NCI-H526 (cell line): ENCODE measurements at regions not wholly inside any gene's neighbourhood (a gene's known extent, or its start where the extent isn't known, plus 50 kb on each side); places are given as distances from the start of the nearest gene placed in this dataset.
"Not testable (repeated sequence)": the region's sequence is repeated elsewhere in the genome, so short reads cannot be mapped to it uniquely, and the experiment has no call there.

Source experiments
- DNase-seq, 2 experiments: peaks; one replicate each; lab custom pipeline; 2025; lab: John Stamatoyannopoulos, UW

DNA sequence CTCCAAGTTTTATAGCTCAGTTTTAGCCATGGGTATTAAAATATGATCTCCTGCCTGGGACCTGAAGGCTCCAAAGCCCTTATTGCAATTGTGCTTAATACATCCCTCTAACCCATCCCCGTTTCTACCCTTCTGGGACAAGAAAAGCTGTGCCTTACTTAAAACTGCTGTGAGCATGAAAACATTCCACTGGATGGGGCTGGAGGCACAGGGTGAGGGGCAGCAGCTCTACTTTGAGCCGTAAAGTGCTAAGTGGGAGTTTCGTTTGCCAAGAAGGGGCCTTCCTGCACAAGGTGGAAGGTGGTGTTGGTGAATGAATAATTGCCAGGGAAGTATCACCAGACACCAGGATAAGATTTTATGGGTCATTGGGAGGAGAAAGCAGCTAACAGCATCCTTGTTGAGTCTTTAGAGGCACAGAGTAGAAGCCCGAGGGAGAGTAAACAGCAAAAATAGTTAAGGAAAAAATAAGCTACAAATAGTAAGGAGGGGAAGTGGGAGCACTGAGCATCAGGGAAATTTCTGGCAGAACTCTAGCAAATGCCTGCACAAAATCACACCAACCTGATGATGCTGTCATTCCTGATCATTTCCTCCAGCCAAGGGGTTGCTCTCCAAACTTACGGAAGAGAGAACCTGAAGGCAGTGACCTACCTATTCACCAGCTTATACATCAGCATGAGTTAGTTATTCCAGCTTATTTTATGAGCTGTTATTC is 218.4 kb downstream of the MREG start:
- no peak for DNase-seq

DNA sequence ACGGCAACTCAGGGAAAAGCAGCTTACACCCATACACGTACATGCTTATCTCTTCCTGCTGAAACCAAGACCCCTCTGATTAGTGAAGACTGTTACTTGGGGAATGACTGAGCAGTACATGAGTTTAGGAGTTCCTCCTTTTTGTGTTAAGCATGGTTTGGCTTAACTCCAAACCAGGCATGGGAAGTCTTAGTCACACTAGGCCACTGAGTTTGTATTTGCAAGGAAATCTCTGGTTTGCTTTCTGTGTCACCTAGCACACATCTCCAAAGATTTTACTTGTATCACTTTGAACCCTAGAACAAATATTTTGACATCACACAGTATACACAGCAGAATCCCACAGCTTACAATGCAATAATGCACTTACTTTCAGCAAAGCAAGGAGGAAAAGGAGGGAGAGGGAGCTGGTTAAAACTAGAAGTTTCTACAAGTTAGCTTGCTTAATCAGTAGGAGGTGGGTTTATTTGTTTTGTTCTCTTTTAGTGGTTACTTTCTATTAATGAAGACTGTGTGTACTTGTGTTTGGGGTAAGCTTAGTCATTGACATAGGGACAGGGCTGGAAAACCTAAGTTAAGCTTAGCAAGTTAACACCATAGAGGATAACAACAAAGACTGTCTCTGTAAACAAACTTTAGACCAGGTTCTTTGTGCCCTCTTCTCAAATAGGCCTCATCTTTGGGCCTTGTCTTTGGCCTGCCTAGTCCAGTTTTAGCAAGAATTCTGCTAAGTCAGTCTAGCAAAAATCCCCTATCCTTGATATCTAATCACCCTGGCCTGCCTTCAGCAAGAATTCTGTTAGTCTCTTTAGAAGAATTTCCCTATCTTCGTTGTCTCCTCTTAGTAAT is 219.4 kb downstream of the MREG start:
- DNase-seq = no peak

DNA sequence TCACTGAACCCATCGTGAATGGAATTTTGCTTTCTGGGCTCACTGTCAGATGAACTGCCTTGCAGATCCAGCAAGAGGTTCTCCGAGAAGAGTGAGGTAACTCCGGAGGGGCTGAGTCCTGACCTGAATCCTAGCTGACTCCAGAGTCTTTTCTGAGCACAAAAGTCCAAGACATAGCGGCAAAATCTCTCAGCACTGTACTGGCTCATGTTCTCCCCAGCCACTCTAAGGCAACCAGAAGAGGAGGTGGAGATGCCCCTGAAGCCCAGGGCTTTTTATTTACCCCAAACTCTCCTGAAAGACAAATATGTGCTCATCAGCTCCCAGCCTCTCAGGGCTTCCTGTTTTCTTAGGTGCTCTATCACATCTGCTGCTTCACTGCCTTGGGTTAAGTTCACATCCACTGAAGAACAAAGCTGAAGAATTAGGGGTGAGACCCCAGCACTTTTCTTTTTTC is 221.8 kb downstream of the MREG start:
- no peak for DNase-seq

DNA sequence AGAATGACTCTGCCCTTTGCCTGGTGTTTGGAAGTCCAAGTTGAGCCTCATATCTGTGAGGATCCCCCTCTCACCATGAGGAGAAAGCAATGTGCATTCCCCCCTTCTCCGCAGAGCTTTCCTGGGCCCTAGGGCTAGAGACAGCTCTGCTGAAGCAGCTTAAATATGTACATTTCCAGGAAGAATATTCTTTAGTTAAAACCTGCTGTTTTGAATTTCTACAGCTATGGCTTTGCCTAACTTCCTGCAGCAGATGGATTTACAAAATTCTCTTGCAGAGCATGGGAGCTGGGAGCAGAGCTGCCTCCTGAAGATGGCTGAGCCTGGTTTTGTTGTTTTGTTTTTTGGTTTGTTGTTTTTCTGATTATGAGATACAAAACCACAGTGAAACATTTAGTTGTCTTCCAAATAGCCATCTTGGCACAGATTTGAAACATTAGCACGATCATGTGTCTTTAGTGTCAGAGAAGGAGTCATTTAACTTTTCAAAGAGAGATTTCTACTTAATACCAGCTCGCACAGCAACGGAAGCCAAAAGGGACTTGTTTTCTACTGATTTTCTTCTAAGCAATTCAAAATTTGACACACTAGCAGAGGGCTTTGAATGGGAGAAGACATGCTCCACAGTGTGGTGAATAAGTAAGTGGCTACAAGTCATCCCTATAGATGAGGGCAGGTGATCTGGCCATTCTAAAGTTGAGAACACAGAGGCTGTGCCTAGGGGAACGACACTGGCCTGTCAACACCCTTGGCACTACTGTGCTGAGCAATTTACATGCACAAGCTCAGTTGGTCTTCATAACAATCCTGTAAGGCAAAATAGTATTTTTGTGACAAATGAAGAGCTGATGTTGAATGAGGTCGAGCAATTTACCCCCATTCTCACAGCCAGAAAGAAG is 222.6 kb downstream of the MREG start:
- no peak for DNase-seq

DNA sequence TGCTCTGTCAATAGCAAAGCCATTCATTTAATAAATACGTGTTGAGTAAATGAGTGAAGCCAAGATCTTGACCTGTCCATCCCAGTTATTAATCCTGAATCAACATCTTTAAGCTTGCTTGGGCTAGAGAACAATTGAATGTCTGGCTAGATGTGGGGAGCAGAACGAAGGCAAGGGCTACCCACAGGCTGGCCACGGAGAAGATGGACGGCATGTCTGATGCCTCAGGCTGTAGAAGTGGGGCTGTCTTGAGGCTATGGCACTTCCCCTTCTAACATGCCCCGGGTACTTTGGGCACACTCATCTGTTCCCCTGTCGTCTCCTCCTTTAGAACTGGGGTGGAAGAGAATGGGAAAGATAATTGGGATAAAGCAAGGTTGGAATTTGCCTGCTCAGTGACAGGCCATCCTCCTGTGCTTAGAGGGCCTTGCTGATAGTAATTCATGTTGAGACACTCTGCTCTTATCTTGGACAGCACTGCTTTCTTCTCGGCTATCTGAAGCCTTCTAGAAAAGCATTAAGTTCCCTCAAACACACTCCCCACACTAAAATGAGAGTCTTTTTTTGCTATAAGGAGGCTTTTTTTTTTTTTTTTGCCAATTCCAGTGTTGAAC is 225.7 kb downstream of the MREG start:
- DNase-seq = no peak

DNA sequence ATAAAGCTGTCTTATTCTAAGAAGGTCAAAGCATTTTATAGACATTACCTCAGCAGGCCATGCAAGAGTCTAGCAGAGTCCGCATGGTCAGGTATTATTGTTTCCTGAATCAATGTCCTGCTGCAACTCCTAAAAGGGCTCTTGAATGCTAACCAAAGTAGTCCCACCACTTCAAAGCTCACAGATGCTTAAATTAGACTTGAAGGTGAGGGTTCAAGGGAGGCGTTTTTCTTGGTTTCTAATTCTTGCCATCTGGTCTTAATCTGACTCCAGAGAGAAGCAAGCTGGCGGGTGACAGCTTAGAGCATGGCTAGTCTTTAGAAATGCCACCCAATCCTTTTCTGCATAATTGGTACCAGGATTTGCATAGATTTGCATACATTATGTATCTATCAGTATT is 226.3 kb downstream of the MREG start:
- peak in 1 of 2 experiments; percentile 9 for DNase-seq

DNA sequence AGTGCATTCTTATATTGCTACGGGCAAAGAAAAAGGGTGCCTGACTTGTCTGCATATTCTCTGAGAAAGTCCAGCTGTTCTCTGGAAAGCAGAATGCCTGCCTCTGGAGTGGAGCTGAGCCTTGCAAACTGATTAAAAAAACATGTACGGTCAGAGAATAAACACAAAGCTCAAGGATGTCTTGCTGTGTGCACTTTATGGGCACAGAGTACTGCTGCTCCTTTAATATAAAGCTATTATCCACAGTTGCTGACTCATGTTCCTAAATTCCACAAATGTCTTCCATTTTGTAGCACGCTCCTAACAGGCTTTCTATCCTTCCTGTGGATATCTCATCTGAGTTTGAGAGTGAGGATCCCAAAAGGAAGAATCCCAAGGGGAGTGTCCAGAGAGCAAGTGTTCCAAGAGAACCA is 229.0 kb downstream of the MREG start:
- no peak for DNase-seq

DNA sequence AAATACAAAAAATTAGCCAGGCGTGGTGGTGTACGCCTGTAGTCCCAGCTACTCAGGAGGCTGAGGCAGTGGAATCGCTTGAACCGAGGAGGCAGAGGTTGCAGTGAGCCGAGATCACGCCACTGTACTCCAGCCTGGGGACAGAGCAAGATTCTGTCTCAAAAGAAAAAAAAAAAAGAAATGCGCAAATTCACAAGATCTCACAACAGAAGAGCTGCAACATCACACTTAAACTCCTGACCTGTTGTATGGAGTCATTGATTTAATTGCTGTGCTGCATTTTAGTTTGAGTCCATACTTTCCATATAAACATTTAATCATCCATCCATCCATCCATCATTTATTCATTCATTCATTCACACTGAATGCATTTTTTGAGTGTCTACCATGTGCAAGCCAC is 229.7 kb downstream of the MREG start:
- DNase-seq = not testable (repeated sequence)

DNA sequence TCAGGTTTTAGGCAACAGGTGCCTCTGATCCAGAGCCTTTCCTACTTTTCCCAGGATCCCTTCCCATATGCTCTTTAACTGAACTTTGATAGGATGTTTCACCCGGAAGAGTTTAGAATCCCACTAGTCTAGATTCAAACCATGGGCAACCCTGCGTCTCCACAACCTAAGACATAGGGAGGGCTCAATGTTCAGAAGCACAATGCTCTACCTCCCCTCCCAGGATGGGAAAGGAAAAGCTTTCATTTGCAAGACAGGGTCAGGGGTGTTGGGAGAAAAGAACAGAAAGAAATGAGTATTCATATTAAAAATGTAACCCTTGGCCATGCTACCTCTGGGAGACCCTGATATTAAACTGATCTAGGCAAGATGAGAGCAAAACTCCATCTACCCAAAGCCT is 230.4 kb downstream of the MREG start:
- no peak for DNase-seq

DNA sequence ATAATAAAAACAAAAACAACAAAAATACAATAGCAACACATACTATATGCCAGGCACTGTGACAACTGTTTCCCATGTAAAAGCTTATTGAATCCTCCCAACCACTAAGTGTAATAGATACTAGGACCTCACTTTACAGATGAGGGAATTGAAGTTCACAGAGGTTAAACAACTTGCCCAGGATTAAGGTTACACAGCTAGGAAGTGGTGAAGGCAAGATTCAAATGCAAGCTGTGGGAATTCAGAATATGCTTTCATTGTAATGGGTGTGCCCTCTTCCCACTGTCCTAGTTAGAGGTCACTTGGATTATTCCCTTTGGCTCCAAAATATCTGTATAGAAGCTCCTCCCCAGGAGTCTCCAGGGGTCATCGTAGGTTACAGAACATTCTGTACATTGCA is 231.1 kb downstream of the MREG start:
- DNase-seq = no peak

DNA sequence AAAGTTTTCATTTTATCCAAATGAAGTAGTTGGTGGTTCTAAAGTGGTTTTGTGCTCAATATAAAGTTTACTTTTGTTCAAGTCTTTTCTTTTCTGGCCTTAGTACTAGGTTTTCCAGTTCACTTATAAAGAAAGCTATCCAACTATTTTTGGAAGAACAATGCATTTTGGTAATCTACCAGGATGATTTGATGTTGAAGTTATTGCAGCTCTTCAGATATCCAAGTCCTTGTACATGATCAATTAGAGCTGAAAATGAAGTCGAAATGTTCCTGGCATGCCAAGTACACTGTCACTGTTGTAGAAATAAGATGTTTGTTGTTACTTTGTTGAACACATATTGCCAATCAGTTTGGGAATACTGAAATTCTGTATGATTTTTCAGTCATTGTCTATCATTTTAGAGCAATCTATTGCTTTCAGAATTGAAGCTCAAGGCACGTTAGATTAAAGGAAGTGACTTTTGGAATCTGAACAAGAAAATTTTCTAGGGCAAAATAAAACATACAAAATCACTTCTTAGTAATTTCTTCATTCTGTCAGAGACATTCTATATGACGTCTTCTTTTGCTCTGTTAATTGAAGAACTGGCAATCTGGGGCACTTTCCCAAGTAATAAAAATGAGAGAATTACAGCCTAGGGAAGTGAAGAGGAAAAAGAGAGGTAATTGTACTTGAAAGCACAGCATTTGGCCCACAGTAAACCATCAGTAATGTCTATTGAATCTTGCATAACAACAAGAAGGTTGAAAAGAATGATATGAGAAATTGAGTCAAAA is 232.3 kb downstream of the MREG start:
- DNase-seq = no peak

DNA sequence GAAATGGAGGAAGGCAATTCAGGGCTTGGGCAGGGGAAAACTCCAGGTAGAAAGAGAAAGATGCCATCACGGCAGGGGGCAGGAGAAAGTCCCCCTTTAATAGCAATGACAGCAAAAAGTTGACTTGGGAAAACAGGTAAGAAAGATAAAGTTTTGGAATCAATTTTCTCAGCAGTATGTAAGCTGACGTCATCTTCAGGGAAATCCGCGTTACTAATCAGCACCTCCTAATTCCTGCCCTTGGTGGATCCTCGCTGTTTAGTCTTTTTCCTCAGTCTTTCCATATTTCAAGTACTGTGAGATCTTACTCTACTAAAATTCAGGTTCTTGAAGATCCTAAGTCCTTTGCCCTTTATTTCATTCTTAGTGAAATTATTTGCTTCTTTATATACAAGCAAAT is 233.0 kb downstream of the MREG start:
- DNase-seq = no peak

DNA sequence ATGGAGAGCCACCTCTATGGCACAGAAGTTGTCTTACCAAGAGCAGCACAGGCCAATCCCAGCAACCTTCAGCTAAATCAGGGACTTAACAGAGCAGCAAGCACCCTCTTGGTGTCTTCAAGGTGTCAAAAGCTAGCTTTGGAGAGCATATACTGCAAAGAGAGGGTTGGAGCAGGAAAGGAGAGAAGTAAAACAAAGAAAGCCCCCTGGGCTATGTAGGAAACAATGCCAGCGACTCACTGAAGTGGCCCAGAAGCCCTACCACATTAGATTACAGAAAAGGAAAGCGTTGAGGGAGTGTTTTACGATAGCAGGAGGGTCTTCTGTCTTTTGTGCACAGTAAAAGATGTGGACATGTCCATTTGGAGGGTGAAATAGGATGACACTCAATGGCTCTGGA is 233.4 kb downstream of the MREG start:
- DNase-seq = no peak

DNA sequence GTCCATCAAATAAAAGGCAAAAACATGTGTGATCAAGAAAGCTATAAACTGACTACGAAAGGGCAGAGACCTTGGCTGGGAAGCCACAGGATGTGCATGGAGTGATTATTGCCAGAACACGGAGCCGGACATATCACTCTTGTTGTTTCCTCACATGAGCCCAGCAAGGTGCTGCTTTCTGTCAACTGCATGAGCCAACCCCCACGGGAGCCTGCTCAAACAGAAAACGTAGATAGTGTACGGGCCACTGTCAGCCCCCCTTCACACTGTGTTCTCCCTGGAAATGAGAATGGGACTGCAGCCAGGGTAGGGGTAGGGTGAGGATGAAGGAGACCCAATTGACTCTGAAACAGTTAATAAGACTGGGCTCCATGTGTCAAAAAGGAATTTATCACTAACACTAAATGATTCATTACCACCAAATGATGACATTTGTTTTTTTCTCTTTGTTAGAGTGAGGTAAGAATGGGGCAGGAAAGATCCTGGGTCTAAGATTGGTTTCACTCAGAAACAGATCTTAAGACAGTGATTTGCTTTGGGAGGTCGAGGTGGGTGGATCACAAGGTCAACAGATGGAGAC is 235.8 kb downstream of the MREG start:
- no peak for DNase-seq

DNA sequence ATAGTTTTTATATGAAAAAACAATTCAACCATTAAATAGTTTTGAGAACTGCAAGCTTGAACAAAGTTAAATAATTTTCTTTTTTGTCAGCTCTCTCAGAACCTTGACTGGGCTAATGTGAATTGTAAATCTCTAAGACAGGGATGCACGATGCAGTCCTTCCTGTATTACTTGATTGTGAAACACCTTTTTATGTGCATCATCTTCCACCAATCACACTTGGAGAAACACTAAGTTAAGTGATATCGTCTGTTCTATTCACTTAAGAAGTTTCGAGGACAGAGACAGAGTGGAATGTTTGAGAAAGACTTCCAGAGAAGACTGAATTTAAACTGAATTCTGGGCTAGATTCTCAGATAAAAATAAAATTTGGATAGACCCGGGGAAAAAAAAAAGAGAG is 238.2 kb downstream of the MREG start:
- no peak for DNase-seq

DNA sequence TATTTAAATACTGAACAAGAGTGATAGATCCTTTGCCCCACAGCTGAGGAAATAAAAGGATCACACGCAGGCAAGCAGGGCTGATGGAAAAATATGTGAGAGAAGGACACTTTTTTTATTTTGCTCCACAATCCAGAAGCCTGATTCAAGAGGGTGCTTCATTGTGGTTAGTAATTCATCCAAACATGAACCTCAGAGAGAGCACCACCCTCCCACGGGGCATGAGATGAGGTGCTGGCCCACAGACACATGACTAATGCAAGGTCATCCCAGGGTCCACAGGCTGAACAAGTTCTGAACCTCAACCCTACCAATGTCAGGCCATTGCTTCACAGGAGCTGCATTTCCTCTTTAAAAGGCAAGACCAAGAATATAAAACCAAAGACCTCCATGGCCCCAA is 239.6 kb downstream of the MREG start:
- DNase-seq = no peak

DNA sequence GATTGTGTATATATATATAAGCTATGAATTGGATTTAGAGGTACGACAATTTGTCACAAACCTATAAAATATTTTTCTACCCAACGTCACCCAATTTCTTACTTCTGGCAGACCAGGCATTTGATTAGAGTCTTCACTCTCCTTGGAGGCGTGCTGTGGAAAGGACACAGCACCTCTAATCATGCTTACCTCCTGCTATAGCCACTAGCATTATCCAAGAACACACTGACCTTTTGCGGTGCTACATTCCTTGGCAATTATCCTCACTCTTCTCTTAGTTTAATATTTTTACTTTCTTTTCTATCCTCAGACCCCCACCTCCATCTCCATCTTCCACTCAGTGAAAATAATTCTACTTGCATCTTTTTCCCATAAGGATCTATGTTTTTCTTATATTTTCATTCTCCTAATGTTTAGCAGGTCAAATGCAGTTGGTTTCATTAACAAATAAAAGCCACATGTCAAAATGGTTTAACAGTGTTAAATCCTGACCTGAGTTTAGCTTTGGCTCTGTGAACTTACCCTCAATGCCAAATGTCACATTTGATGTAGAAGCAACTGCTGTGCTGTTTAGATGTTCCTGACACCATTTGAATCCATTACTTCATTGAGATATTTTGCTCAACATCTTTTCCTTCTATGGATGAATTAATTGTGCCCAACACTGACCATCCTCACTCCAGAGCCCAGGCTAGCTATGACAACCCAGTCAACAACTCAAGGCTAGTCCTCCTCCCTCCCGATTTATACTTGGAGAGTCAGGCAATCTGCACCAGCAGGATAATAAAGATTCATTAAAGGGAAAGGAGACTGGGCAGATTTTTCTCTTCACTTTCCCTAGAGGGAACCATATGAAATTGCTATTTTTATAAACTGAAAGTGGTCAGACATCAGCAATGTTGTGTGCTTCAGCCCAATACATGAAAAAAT is 240.5 kb downstream of the MREG start:
- DNase-seq = no peak

DNA sequence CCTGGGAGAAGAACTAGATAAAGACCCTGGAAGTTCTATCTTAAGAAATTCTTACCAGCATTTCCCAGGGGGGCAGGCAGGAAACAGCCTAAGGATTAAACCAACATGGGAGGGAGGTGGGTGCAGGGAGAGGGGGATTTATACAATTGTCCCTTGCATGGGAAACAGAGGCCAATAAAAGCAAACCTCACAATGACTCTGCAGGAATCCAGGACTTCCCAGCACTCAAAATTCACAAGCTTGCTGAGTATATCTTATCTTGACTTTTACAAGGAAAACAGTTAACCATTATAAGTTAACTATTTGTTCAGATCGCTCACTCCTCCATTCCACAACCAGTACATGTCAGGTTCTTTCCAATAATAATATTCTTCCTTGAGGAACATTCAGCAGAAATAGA is 241.3 kb downstream of the MREG start:
- DNase-seq = no peak

DNA sequence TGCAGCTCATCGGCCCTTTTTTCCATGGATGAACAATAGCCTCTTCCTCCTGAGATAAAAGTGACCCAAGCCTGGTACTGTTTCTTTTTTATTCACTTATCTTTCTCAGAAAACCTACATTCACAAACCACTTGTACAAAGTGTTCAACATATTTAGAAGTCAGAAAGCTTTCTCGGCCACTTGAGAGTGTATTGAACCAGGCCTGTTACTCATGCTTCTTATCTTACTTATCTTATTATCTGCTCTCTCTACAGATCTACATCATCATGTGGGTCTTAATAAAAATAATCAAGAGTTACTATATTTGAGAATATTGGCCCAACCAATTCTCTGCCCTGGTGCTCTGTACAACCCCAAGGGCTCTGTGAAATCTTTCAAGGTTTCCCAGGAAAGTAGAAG is 242.1 kb downstream of the MREG start:
- DNase-seq = no peak

DNA sequence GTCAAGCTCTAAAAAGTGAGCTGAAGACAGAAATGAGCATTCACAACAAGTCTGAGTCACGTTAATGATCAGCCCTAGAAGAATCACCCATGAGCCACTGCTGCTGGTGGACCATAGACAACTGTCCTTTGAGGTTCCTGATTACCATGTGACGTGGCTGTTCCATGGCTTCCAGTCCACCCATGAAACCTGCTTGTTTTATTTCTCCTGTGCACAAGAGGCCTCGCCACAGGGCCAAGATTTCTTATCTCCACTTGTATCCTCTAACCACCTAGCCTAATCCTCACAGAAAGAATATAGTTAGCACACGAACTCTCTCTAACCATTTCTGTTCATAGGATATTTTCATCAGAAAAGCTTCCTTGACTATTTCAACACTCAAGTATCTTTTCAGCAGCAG is 242.7 kb downstream of the MREG start:
- no peak for DNase-seq
